ENCODE measurements at regions not wholly inside any gene's neighbourhood (a gene's known extent, or its start where the extent isn't known, plus 50 kb on each side); places are given as distances from the start of the nearest gene placed in this dataset.

- Histone ChIP-seq H3K27ac (ENCODE audit: low read depth in 2 of 2, low read length in 1 of 2) (no peak overlapping the region), H4K20me1 (ENCODE audit: insufficient read depth) (no peaks in the 10 kb centered on the region), H3K4me1 (ENCODE audit: control insufficient read depth in 1 of 2, insufficient read depth in 2 of 2, low read depth in 1 of 2, low read length in 1 of 2) (no peaks in the 10 kb centered on the region; a peak in 1 of 4 replicates), H3K4me2 (no peak overlapping the region), H3F3A (replicated peaks; ENCODE audit: insufficient read depth) (no peaks in the 10 kb centered on the region), H3K36me3 (replicated peaks in 1 of 2; ENCODE audit: control insufficient read depth in 1 of 2, insufficient read depth in 2 of 2, low read length in 1 of 2) (no peaks in the 10 kb centered on the region), H2AFZ (ENCODE audit: low read depth) (no peak overlapping the region), H3K4me3 (ENCODE audit: low read depth in 2 of 2, low read length in 1 of 2) (no peak overlapping the region), H3K79me2 (ENCODE audit: insufficient read depth) (no peaks in the 10 kb centered on the region), H3K9ac (no peak overlapping the region), H3K27me3 (ENCODE audit: insufficient read depth) (no peaks in the 10 kb centered on the region), H3K9me3 (no peaks in the 10 kb centered on the region), H3K9me2 (no peaks in the 10 kb centered on the region)
- TF ChIP-seq PBX3 (IDR thresholded peaks at IDR 0.05): no peak
- no peak for TF ChIP-seq SIN3A (IDR thresholded peaks at IDR 0.05; ENCODE audit: borderline replicate concordance, low read depth, low read length)
- TF ChIP-seq RXRA (IDR thresholded peaks at IDR 0.05; ENCODE audit: borderline replicate concordance, low read depth): no peak
- TF ChIP-seq MXI1 (IDR thresholded peaks at IDR 0.05; ENCODE audit: low read depth, low read length): no peak
- TF ChIP-seq USF2 (IDR thresholded peaks at IDR 0.05; ENCODE audit: borderline replicate concordance, low read depth, low read length): no peak
- TF ChIP-seq SMC3 (IDR thresholded peaks at IDR 0.05; ENCODE audit: low read depth, low read length): no peak
- TF ChIP-seq RAD21 (IDR thresholded peaks at IDR 0.05; ENCODE audit: low read length): no peak
- TF ChIP-seq ZBTB33 (IDR thresholded peaks at IDR 0.05; ENCODE audit: borderline replicate concordance, low read depth): no peak
- TF ChIP-seq GABPA (IDR thresholded peaks at IDR 0.05; ENCODE audit: low read depth): no peak
- no peak for TF ChIP-seq IRF3 (IDR thresholded peaks at IDR 0.05; ENCODE audit: low read depth, low read length)
- ChIA-PET CTCF (interaction anchor here (1.3 kb wide), 1 partner anchor 22 kb away, joined by 6 read pairs; no protein-coding TSS in a partner anchor), POLR2A (no interaction called here)
- WGBS (ENCODE audit: low lambda C conversion rate): 78% methylated on average over 6 of the region's 8 CpGs
- DNase-seq: no peak
Observed at GRCh38 chr2:71945603-71945959, 202.1 kb downstream of the CYP26B1 start.

Measured in SK-N-SH (cell line).